Prostate gland (tissue), 2 donors: ENCODE measurements at regions not wholly inside any gene's neighbourhood (a gene's known extent, or its start where the extent isn't known, plus 50 kb on each side); places are given as distances from the start of the nearest gene placed in this dataset.

Source experiments
- POLR2A ChIP-seq: fragments of 450-650 bp; IDR thresholded peaks from one replicate; pipeline ENCODE4 v1.6.1; 2016; ENCODE audit warnings: antibody characterized with exemption, mild to moderate bottlenecking
- TF ChIP-seq, protein P1 (sequence below), 4 experiments: fragments of 200-600 bp in 2 of 4; fragments of 450-650 bp in 2 of 4; sonication (generic) in 2 of 4; IDR thresholded peaks; 1 replicate in 3 of 4; 2 replicates in 1 of 4; pipeline ENCODE4 v1.5.1; 2016 to 2019; ENCODE audit warnings: antibody characterized with exemption in 4 of 4, mild to moderate bottlenecking in 2 of 4, moderate library complexity in 2 of 4

DNA sequence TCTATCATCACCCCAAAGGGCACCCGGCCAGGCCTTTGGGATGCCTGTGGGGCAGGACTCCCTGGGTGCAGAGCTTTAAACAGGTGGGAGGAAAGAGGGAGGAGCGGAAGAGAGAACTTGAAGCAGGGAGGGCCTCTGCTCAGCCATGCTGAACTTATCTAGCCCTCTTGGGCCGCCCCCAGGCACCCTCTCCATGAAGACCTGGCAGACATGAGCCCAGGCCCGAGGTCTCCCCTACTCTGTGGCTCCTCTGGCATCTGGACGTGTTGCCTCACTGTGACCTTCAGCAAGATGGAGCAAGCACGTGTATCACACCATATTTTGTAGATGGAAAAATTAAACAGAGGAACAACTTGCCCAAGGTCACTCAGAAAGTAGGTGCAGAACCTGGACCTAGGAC lies 711.4 kb downstream of the MATN1 start:
- TF ChIP-seq POLR2A = no peak
- TF ChIP-seq, protein P1, sequence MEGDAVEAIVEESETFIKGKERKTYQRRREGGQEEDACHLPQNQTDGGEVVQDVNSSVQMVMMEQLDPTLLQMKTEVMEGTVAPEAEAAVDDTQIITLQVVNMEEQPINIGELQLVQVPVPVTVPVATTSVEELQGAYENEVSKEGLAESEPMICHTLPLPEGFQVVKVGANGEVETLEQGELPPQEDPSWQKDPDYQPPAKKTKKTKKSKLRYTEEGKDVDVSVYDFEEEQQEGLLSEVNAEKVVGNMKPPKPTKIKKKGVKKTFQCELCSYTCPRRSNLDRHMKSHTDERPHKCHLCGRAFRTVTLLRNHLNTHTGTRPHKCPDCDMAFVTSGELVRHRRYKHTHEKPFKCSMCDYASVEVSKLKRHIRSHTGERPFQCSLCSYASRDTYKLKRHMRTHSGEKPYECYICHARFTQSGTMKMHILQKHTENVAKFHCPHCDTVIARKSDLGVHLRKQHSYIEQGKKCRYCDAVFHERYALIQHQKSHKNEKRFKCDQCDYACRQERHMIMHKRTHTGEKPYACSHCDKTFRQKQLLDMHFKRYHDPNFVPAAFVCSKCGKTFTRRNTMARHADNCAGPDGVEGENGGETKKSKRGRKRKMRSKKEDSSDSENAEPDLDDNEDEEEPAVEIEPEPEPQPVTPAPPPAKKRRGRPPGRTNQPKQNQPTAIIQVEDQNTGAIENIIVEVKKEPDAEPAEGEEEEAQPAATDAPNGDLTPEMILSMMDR (IDR thresholded peaks at IDR 0.05) = no peak
